C4-2B (cell line): ENCODE measurements at regions not wholly inside any gene's neighbourhood (a gene's known extent, or its start where the extent isn't known, plus 50 kb on each side); places are given as distances from the start of the nearest gene placed in this dataset.

Experiments used
- H3K27ac ChIP-seq: fragments of 450-650 bp; 2 replicates; pipeline ENCODE4 v1.5.1; 2017
- CTCF ChIP-seq: fragments of 450-650 bp; conservative IDR thresholded peaks from 2 replicates; pipeline ENCODE4 v1.5.1; 2017; ENCODE audit warnings: mild to moderate bottlenecking
- ZFX ChIP-seq: fragments of 450-650 bp; IDR thresholded peaks from 2 replicates; pipeline ENCODE4 v1.6.1; 2017

GRCh38 chr6:10310826-10311225, 104.0 kb downstream of the TFAP2A start:
- TF ChIP-seq ZFX (no peak), CTCF (no peak)
- H3K27ac ChIP-seq: no peak overlapping the region

GRCh38 chr6:10310330-10310653, 104.6 kb downstream of the TFAP2A start:
- TF ChIP-seq CTCF (no peak), ZFX (no peak)
- H3K27ac ChIP-seq: no peak overlapping the region

- TF ChIP-seq ZFX (no peak), CTCF (no peak)
- H3K27ac ChIP-seq: no peak overlapping the region
Observed at GRCh38 chr6:10309457-10310329, 105.2 kb downstream of the TFAP2A start.

- TF ChIP-seq ZFX (no peak), CTCF (no peak)
- H3K27ac ChIP-seq: no peak overlapping the region
Observed at GRCh38 chr6:10307476-10307875, 107.4 kb downstream of the TFAP2A start.

GRCh38 chr6:10307028-10307427, 107.8 kb downstream of the TFAP2A start:
- no peak overlapping the region for H3K27ac ChIP-seq
- no peak for TF ChIP-seq CTCF
- TF ChIP-seq ZFX: no peak

GRCh38 chr6:10305790-10306415, 109.0 kb downstream of the TFAP2A start:
- no peak overlapping the region for H3K27ac ChIP-seq
- no peak for TF ChIP-seq CTCF
- no peak for TF ChIP-seq ZFX

GRCh38 chr6:10303608-10304506, 111.0 kb downstream of the TFAP2A start:
- no peak overlapping the region for H3K27ac ChIP-seq
- TF ChIP-seq ZFX: no peak
- TF ChIP-seq CTCF: no peak
